ENCODE measurements at regions not wholly inside any gene's neighbourhood (a gene's known extent, or its start where the extent isn't known, plus 50 kb on each side); places are given as distances from the start of the nearest gene placed in this dataset.

- DNase-seq (ENCODE audit: low spot score): no peak
- H3K27ac ChIP-seq (ENCODE audit: low read depth in 1 of 2, low read length in 2 of 2): no peak overlapping the region
- TF ChIP-seq GABPA (IDR thresholded peaks at IDR 0.05 in 1 of 2, conservative IDR thresholded peaks at IDR 0.05 in 1 of 2) (no peak), YY1 (IDR thresholded peaks at IDR 0.05) (no peak), HNF4A (conservative IDR thresholded peaks at IDR 0.05) (no peak), SP1 (IDR thresholded peaks at IDR 0.05) (no peak), ZBTB33 (IDR thresholded peaks at IDR 0.05) (no peak), JUND (IDR thresholded peaks at IDR 0.05) (no peak), FOXA1 (IDR thresholded peaks at IDR 0.05) (no peak)
- TF ChIP-seq, protein P1, sequence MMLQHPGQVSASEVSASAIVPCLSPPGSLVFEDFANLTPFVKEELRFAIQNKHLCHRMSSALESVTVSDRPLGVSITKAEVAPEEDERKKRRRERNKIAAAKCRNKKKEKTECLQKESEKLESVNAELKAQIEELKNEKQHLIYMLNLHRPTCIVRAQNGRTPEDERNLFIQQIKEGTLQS (IDR thresholded peaks at IDR 0.05): no peak
- no peaks in the 10 kb centered on the region for H3K9me3 ChIP-seq (ENCODE audit: control insufficient read depth in 4 of 4, low read length in 3 of 4)
- H3K27me3 ChIP-seq (ENCODE audit: control insufficient read depth in 4 of 4, insufficient read depth in 4 of 4, low read length in 3 of 4): no peaks in the 10 kb centered on the region
- no peak overlapping the region for H3K4me3 ChIP-seq (ENCODE audit: low read depth in 1 of 3, low read length in 3 of 3)
- no peaks in the 10 kb centered on the region for H3K4me1 ChIP-seq (ENCODE audit: control insufficient read depth in 4 of 4, insufficient read depth in 4 of 4, low read length in 3 of 4)
- H3K9ac ChIP-seq (ENCODE audit: low read depth in 1 of 2, low read length in 2 of 2): no peak overlapping the region
- H3K36me3 ChIP-seq (ENCODE audit: control insufficient read depth in 4 of 4, insufficient read depth in 3 of 4, low read depth in 1 of 4, low read length in 3 of 4): no peaks in the 10 kb centered on the region
Observed at GRCh38 chr13:80903911-80904310, 563.0 kb upstream of the SPRY2 start.

DNA sequence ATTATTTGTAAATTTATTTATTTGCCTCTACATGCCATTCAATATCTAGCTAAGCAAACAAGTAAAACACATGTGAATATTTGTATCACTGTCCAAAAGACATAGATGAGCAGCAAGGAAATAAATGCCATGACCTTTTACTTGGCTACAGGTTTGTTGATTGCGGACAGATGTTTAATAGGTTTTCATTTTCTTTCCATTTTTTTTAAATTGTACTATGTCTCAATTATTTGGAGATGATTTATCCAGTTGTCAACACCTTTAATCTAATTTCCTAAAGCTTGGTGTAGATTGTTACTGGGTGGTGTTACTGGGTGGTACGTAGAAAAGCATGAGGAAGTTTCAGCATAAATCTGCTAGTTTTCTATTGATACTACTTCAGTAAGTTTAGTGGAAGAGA is 560.6 kb upstream of the SPRY2 start:
- no peak for TF ChIP-seq EGR1 (IDR thresholded peaks at IDR 0.05; ENCODE audit: low read depth in 2 of 2)
- TF ChIP-seq TAF1 (conservative IDR thresholded peaks at IDR 0.05): no peak
- no peak for TF ChIP-seq RAD21 (IDR thresholded peaks at IDR 0.05)
- no peak for TF ChIP-seq FOXA2 (IDR thresholded peaks at IDR 0.05)
- no peak for TF ChIP-seq MAX (IDR thresholded peaks at IDR 0.05)
- TF ChIP-seq HNF4G (IDR thresholded peaks at IDR 0.05): no peak
- no peak for TF ChIP-seq NR2F2 (IDR thresholded peaks at IDR 0.05)
- TF ChIP-seq, protein P1 (IDR thresholded peaks at IDR 0.05): no peak
- TF ChIP-seq GABPA (IDR thresholded peaks at IDR 0.05 in 1 of 2, conservative IDR thresholded peaks at IDR 0.05 in 1 of 2): no peak
- TF ChIP-seq CTCF (IDR thresholded peaks at IDR 0.05; ENCODE audit: low read depth, low read length, missing input control): no peak
- no peak for TF ChIP-seq REST (IDR thresholded peaks at IDR 0.05)
- TF ChIP-seq FOXA1 (IDR thresholded peaks at IDR 0.05): no peak
- no peak for TF ChIP-seq JUND (IDR thresholded peaks at IDR 0.05)
- no peak for TF ChIP-seq HNF4A (conservative IDR thresholded peaks at IDR 0.05)
- no peak for TF ChIP-seq SP1 (IDR thresholded peaks at IDR 0.05)
- TF ChIP-seq ZBTB33 (IDR thresholded peaks at IDR 0.05): no peak
- no peak for DNase-seq (ENCODE audit: low spot score)
- H3K36me3 ChIP-seq (ENCODE audit: control insufficient read depth in 4 of 4, insufficient read depth in 3 of 4, low read depth in 1 of 4, low read length in 3 of 4): no peaks in the 10 kb centered on the region
- no peak overlapping the region for H3K4me3 ChIP-seq (ENCODE audit: low read depth in 1 of 3, low read length in 3 of 3)
- H3K27me3 ChIP-seq (ENCODE audit: control insufficient read depth in 4 of 4, insufficient read depth in 4 of 4, low read length in 3 of 4): no peaks in the 10 kb centered on the region
- no peaks in the 10 kb centered on the region for H3K4me1 ChIP-seq (ENCODE audit: control insufficient read depth in 4 of 4, insufficient read depth in 4 of 4, low read length in 3 of 4)
- no peak overlapping the region for H3K27ac ChIP-seq (ENCODE audit: low read depth in 1 of 2, low read length in 2 of 2)
- H3K9ac ChIP-seq (ENCODE audit: low read depth in 1 of 2, low read length in 2 of 2): no peak overlapping the region
- no peaks in the 10 kb centered on the region for H3K9me3 ChIP-seq (ENCODE audit: control insufficient read depth in 4 of 4, low read length in 3 of 4)
- 92% methylated on average over 2 of the region's 2 CpGs for WGBS
